Vagina (tissue), 2 donors: ENCODE measurements at regions not wholly inside any gene's neighbourhood (a gene's known extent, or its start where the extent isn't known, plus 50 kb on each side); places are given as distances from the start of the nearest gene placed in this dataset.
"Not testable (repeated sequence)": the region's sequence is repeated elsewhere in the genome, so short reads cannot be mapped to it uniquely, and the experiment has no call there.

ENCODE experiments used
- DNase-seq, 2 donors: peaks; one replicate each; pipeline ENCODE4 v3.0.0-alpha.2; 2017; ENCODE audit errors: extremely low spot score in 2 of 2
- H3K27ac ChIP-seq: fragments of 200-600 bp; sonication (generic); one replicate; pipeline ENCODE4 v1.5.1; 2019
- H3K27me3 ChIP-seq: fragments of 200-600 bp; sonication (generic); one replicate; pipeline ENCODE4 v1.5.1; 2019
- H3K36me3 ChIP-seq, 2 donors: fragments of 200-600 bp; sonication (generic); one replicate each; pipeline ENCODE4 v1.5.1; 2017 to 2019
- H3K4me1 ChIP-seq: fragments of 200-600 bp; sonication (generic); one replicate; pipeline ENCODE4 v1.5.1; 2019
- H3K4me3 ChIP-seq, 2 donors: fragments of 200-600 bp; sonication (generic); 1 replicate in 1 of 2; 2 replicates in 1 of 2; pipeline ENCODE4 v1.5.1; 2016 to 2019
- H3K9me3 ChIP-seq: fragments of 200-600 bp; sonication (generic); one replicate; pipeline ENCODE4 v1.5.1; 2019
- POLR2A ChIP-seq, 2 donors: fragments of 450-650 bp; IDR thresholded peaks; one replicate each; pipeline ENCODE4 v1.6.1; 2017; ENCODE audit warnings: antibody characterized with exemption in 2 of 2, mild to moderate bottlenecking in 2 of 2, moderate library complexity in 2 of 2
- POLR2AphosphoS5 ChIP-seq, 2 donors: sonication (generic); formaldehyde crosslinking; IDR thresholded peaks; one replicate each; pipeline ENCODE4 v1.9.0; 2017; ENCODE audit warnings: antibody characterized with exemption in 2 of 2, mild to moderate bottlenecking in 2 of 2, low read depth in 1 of 2; ENCODE audit not compliant: insufficient read depth in 1 of 2
- intact Hi-C: fragments of 100-400 bp; cut with DNase I; formaldehyde crosslinking; loops from one replicate; pipeline ENCODE4 v1.15.1; 2023
- TF ChIP-seq, protein P1 (sequence below), 3 experiments: fragments of 450-650 bp in 2 of 3; fragments of 200-600 bp in 1 of 3; sonication (generic) in 1 of 3; IDR thresholded peaks; one replicate each; pipeline ENCODE4 v1.5.1; 2017 to 2019; ENCODE audit warnings: antibody characterized with exemption in 3 of 3, mild to moderate bottlenecking in 2 of 3, moderate library complexity in 2 of 3

DNA sequence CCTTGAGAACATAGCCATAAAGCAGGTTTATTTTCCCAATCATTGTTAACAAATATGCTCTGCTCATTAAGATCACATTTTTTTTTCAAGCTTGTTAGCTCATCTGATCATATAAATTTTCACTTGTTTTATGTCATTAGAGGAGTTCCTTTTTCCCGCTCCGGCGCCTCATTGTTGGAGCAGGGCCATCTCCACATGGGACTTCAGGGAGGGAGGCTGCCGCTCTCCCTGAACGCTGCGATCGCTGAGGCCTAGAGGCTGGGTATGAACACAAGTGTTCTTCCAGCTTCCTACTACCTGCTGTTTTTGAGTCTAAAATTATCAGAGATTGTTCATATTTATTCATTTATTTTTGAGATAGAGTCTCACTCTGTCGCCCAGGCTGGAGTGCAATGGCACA, 246.9 kb downstream of the MPDZ start:
- H3K9me3 ChIP-seq = no peaks in the 10 kb centered on the region
- no peaks in the 10 kb centered on the region for H3K27me3 ChIP-seq
- no peaks in the 10 kb centered on the region for H3K36me3 ChIP-seq
- H3K4me1 ChIP-seq = peaks cover 2% of the 10 kb centered on the region
- TF ChIP-seq POLR2A (IDR thresholded peaks at IDR 0.05) = no peak
- TF ChIP-seq POLR2AphosphoS5 (IDR thresholded peaks at IDR 0.05; ENCODE audit: insufficient read depth in 1 of 2, low read depth in 1 of 2) = no peak
- TF ChIP-seq, protein P1, sequence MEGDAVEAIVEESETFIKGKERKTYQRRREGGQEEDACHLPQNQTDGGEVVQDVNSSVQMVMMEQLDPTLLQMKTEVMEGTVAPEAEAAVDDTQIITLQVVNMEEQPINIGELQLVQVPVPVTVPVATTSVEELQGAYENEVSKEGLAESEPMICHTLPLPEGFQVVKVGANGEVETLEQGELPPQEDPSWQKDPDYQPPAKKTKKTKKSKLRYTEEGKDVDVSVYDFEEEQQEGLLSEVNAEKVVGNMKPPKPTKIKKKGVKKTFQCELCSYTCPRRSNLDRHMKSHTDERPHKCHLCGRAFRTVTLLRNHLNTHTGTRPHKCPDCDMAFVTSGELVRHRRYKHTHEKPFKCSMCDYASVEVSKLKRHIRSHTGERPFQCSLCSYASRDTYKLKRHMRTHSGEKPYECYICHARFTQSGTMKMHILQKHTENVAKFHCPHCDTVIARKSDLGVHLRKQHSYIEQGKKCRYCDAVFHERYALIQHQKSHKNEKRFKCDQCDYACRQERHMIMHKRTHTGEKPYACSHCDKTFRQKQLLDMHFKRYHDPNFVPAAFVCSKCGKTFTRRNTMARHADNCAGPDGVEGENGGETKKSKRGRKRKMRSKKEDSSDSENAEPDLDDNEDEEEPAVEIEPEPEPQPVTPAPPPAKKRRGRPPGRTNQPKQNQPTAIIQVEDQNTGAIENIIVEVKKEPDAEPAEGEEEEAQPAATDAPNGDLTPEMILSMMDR (IDR thresholded peaks at IDR 0.05) = no peak
- H3K4me3 ChIP-seq = no peak overlapping the region
- H3K27ac ChIP-seq = no peak overlapping the region
- DNase-seq = no peak
- intact Hi-C loops = no loop called here

- DNase-seq = no peak
- TF ChIP-seq, protein P1 (IDR thresholded peaks at IDR 0.05) = peak; percentile 34 to 73 (median 62)
- TF ChIP-seq POLR2AphosphoS5 (IDR thresholded peaks at IDR 0.05; ENCODE audit: insufficient read depth in 1 of 2, low read depth in 1 of 2) = no peak
- Histone ChIP-seq H3K27ac (peak overlapping the region; percentile 17), H3K27me3 (no peaks in the 10 kb centered on the region), H3K36me3 (no peaks in the 10 kb centered on the region), H3K4me1 (no peaks in the 10 kb centered on the region), H3K9me3 (no peaks in the 10 kb centered on the region), H3K4me3 (peak overlapping the region in 1 of 2 donors; percentile 10)
- intact Hi-C loops = no loop called here
Measured at GRCh38 chr9:13033959-13034693, 245.4 kb downstream of the MPDZ start.

GRCh38 chr9:13034694-13035002, 244.8 kb downstream of the MPDZ start:
- H3K36me3 ChIP-seq = no peaks in the 10 kb centered on the region
- H3K27ac ChIP-seq = no peak overlapping the region
- peak overlapping the region in 1 of 2 donors; percentile 10 for H3K4me3 ChIP-seq
- no peak for DNase-seq
- H3K9me3 ChIP-seq = no peaks in the 10 kb centered on the region
- no peaks in the 10 kb centered on the region for H3K27me3 ChIP-seq
- intact Hi-C loops = no loop called here
- no peak for TF ChIP-seq POLR2AphosphoS5 (IDR thresholded peaks at IDR 0.05; ENCODE audit: insufficient read depth in 1 of 2, low read depth in 1 of 2)
- TF ChIP-seq POLR2A (IDR thresholded peaks at IDR 0.05) = no peak
- TF ChIP-seq, protein P1 (IDR thresholded peaks at IDR 0.05) = no peak
- H3K4me1 ChIP-seq = no peaks in the 10 kb centered on the region

DNA sequence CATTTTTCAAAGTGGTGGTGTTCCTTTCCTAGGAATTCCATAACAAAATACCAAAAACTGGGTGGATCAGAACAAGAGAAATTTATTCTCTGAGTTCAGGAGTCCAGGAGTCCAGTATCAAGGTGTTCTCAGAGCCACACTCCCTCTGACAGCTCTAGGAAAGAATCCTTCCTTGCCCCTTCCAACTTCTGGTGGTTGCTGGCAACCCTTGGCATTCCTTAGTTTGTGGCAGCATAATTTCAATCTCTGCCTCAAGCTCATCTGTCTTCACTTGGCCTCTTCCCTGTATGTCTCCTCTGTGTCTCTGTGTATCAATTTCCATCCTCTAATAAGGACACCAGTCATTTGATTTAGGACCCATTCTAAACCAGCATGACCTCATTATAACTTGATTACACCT, 243.7 kb downstream of the MPDZ start:
- Histone ChIP-seq H3K36me3 (no peaks in the 10 kb centered on the region), H3K4me1 (no peaks in the 10 kb centered on the region), H3K27ac (no peak overlapping the region), H3K27me3 (no peaks in the 10 kb centered on the region), H3K9me3 (no peaks in the 10 kb centered on the region), H3K4me3 (no peak overlapping the region)
- TF ChIP-seq POLR2A (IDR thresholded peaks at IDR 0.05) (no peak), POLR2AphosphoS5 (IDR thresholded peaks at IDR 0.05; ENCODE audit: insufficient read depth in 1 of 2, low read depth in 1 of 2) (no peak)
- TF ChIP-seq, protein P1 (IDR thresholded peaks at IDR 0.05) = no peak
- intact Hi-C loops = no loop called here
- no peak for DNase-seq

GRCh38 chr9:13037808-13038207, 241.7 kb downstream of the MPDZ start:
- H3K4me3 ChIP-seq, H3K4me1 ChIP-seq, intact Hi-C loops, H3K36me3 ChIP-seq, H3K27ac ChIP-seq, DNase-seq, H3K27me3 ChIP-seq, H3K9me3 ChIP-seq: not testable (repeated sequence)
